ENCODE measurements at regions not wholly inside any gene's neighbourhood (a gene's known extent, or its start where the extent isn't known, plus 50 kb on each side); places are given as distances from the start of the nearest gene placed in this dataset.

DNA sequence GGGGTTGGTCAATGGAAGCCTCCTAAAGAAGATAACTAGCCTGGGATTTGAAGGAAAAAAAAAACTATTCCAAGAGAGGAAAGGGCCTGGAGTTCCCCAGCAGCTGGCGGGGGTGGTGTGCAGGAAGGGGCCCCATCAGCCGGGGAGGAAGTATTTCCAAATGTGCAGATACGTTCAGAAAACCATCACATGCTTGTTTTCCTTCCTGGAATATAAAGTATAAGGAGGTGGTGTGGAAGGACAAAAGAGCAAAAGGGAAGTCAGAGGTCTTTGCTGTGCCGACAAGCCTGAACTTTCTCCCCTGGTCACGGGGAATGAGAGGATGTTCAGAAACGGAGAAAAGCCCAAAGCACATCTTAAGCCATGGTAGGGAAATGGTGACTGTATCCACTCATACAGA lies 72.0 kb upstream of the BACE2 start:
- no peak for TF ChIP-seq EP300 (IDR thresholded peaks at IDR 0.05)
- TF ChIP-seq POLR2AphosphoS5 (IDR thresholded peaks at IDR 0.05), result no peak
- TF ChIP-seq, protein P1, sequence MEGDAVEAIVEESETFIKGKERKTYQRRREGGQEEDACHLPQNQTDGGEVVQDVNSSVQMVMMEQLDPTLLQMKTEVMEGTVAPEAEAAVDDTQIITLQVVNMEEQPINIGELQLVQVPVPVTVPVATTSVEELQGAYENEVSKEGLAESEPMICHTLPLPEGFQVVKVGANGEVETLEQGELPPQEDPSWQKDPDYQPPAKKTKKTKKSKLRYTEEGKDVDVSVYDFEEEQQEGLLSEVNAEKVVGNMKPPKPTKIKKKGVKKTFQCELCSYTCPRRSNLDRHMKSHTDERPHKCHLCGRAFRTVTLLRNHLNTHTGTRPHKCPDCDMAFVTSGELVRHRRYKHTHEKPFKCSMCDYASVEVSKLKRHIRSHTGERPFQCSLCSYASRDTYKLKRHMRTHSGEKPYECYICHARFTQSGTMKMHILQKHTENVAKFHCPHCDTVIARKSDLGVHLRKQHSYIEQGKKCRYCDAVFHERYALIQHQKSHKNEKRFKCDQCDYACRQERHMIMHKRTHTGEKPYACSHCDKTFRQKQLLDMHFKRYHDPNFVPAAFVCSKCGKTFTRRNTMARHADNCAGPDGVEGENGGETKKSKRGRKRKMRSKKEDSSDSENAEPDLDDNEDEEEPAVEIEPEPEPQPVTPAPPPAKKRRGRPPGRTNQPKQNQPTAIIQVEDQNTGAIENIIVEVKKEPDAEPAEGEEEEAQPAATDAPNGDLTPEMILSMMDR (IDR thresholded peaks at IDR 0.05), result no peak

Measured in gastroesophageal sphincter (tissue), 3 donors.